HG03139 (cell line): ENCODE measurements at regions not wholly inside any gene's neighbourhood (a gene's known extent, or its start where the extent isn't known, plus 50 kb on each side); places are given as distances from the start of the nearest gene placed in this dataset.

Experiments used
- ATAC-seq: cut with Tn5 transposase; IDR thresholded peaks from one replicate; pipeline ENCODE4 v1.9.1; 2021; ENCODE audit not compliant: unreplicated experiment

- no peak for ATAC-seq
Observed at GRCh38 chr4:11342401-11342800, 86.3 kb downstream of the HS3ST1 start.

GRCh38 chr4:11341337-11342043, 87.2 kb downstream of the HS3ST1 start:
- no peak for ATAC-seq

GRCh38 chr4:11338956-11339782, 89.5 kb downstream of the HS3ST1 start:
- ATAC-seq = no peak

GRCh38 chr4:11337287-11337686, 91.4 kb downstream of the HS3ST1 start:
- ATAC-seq = no peak

- ATAC-seq = no peak
Observed at GRCh38 chr4:11336435-11336834, 92.3 kb downstream of the HS3ST1 start.

GRCh38 chr4:11334887-11335286, 93.8 kb downstream of the HS3ST1 start:
- no peak for ATAC-seq

- ATAC-seq = no peak
Observed at GRCh38 chr4:11328401-11328800, 100.3 kb downstream of the HS3ST1 start.

GRCh38 chr4:11326021-11326420, 102.7 kb downstream of the HS3ST1 start:
- no peak for ATAC-seq

GRCh38 chr4:11323771-11324170, 104.9 kb downstream of the HS3ST1 start:
- no peak for ATAC-seq

GRCh38 chr4:11313157-11313943, 115.3 kb downstream of the HS3ST1 start:
- no peak for ATAC-seq

- ATAC-seq = no peak
Observed at GRCh38 chr4:11312389-11312788, 116.3 kb downstream of the HS3ST1 start.

- ATAC-seq = no peak
Observed at GRCh38 chr4:11301075-11301660, 127.5 kb downstream of the HS3ST1 start.

GRCh38 chr4:11299836-11300235, 128.9 kb downstream of the HS3ST1 start:
- ATAC-seq = no peak

- no peak for ATAC-seq
Observed at GRCh38 chr4:11299016-11299415, 129.7 kb downstream of the HS3ST1 start.

- ATAC-seq = no peak
Observed at GRCh38 chr4:11298451-11298850, 130.2 kb downstream of the HS3ST1 start.

GRCh38 chr4:11297627-11298026, 131.1 kb downstream of the HS3ST1 start:
- ATAC-seq = no peak

- ATAC-seq = no peak
Observed at GRCh38 chr4:11297201-11297600, 131.5 kb downstream of the HS3ST1 start.

- no peak for ATAC-seq
Observed at GRCh38 chr4:11293866-11294265, 134.8 kb downstream of the HS3ST1 start.

GRCh38 chr4:11287055-11287454, 141.6 kb downstream of the HS3ST1 start:
- ATAC-seq = peak; percentile 9

GRCh38 chr4:11286533-11286932, 142.2 kb downstream of the HS3ST1 start:
- ATAC-seq = peak; percentile 66

GRCh38 chr4:11281720-11282119, 147.0 kb downstream of the HS3ST1 start:
- no peak for ATAC-seq
